Cardiac septum (tissue), 1 donor: ENCODE measurements at regions not wholly inside any gene's neighbourhood (a gene's known extent, or its start where the extent isn't known, plus 50 kb on each side); places are given as distances from the start of the nearest gene placed in this dataset.
"Not testable (repeated sequence)": the region's sequence is repeated elsewhere in the genome, so short reads cannot be mapped to it uniquely, and the experiment has no call there.

ENCODE experiments used
- DNase-seq: peaks from one replicate; pipeline ENCODE4 v3.0.0-alpha.2; 2020; ENCODE audit warnings: low spot score
- intact Hi-C: fragments of 100-400 bp; cut with DNase I; formaldehyde crosslinking; loops from one replicate; pipeline ENCODE4 v1.14.0; 2022
- donor health status: DM: no; HTN: no; CAD: no.

GRCh38 chr15:39419651-39420050 lies 161.2 kb upstream of the THBS1 start:
- no peak for DNase-seq
- intact Hi-C loops = no loop called here

DNA sequence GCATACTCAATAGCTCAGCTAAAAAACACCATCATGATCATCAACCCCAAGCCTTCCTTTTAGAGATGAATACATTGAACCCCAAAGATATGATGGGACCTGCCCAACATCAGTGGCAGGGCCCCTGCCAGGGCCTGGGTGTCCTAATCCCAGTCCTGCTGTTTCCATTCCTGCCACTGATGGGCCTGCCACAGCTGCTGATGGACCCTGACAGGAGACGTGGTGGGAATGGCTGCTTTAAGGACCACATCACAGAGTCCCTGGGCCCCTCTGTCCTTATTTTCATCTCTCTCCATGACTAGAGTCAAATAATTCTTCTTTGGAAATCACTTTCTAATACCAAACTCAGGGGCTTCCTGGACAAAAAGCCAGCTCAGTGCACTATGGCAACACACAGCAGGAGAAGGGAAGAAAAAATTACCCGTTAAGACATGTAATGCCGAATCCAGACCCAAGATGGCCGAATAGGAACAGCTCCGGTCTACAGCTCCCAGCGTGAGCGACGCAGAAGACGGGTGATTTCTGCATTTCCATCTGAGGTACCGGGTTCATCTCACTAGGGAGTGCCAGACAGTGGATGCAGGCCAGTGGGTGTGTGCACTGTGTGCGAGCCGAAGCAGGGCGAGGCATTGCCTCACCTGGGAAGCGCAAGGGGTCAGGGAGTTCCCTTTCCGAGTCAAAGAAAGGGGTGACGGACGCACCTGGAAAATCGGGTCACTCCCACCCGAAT lies 160.6 kb upstream of the THBS1 start:
- intact Hi-C loops, DNase-seq: not testable (repeated sequence)

DNA sequence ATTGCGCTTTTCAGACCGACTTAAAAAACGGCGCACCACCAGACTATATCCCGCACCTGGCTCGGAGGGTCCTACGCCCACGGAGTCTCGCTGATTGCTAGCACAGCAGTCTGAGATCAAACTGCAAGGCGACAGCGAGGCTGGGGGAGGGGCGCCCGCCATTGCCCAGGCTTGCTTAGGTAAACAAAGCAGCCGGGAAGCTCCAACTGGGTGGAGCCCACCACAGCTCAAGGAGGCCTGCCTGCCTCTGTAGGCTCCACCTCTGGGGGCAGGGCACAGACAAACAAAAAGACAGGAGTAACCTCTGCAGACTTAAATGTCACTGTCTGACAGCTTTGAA lies 160.1 kb upstream of the THBS1 start:
- intact Hi-C loops, DNase-seq: not testable (repeated sequence)

GRCh38 chr15:39426552-39427532 lies 154.0 kb upstream of the THBS1 start:
- DNase-seq = peak; percentile 82
- intact Hi-C loops = no loop called here

GRCh38 chr15:39427705-39428104 lies 153.2 kb upstream of the THBS1 start:
- intact Hi-C loops = no loop called here
- DNase-seq = no peak

GRCh38 chr15:39429898-39430357 lies 151.0 kb upstream of the THBS1 start:
- intact Hi-C loops = no loop called here
- no peak for DNase-seq

DNA sequence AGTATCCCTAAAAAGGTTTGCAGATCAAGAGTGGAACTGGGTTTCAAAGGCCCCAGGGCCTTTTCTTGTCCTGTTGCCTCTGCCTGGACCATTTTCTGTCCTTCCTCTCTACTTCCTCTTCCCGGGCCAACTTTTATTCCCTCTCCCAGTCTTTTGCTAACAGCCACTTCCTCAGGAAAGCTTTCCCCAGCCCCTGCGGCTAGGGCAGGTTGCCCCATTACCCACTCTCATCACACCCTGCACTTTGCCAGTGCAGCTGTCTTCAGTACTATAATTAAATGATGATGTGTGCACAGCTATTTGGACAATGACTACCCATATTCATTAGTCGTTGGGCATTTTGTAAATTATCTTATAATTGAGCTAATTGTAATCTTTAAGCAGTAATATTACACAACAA lies 150.5 kb upstream of the THBS1 start:
- intact Hi-C loops = no loop called here
- no peak for DNase-seq

DNA sequence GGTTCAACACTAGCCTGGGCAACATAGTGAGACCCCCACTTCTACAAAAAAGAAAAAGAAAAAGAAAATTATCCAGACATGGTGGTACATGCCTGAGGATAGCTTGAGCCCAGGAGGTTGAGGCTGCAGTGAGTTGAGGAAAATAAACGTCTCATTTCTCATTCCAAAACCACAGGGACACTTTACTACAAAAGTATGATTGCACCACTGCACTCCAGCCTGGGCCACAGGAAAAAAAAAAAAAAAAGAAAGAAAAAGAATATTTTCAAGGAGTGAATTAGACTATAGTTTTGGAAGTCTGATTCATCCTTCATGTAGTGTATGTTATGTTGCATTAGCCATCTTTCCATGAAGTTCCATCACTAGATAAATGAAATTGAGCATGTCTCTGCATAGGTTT lies 149.5 kb upstream of the THBS1 start:
- intact Hi-C loops = no loop called here
- DNase-seq = no peak

DNA sequence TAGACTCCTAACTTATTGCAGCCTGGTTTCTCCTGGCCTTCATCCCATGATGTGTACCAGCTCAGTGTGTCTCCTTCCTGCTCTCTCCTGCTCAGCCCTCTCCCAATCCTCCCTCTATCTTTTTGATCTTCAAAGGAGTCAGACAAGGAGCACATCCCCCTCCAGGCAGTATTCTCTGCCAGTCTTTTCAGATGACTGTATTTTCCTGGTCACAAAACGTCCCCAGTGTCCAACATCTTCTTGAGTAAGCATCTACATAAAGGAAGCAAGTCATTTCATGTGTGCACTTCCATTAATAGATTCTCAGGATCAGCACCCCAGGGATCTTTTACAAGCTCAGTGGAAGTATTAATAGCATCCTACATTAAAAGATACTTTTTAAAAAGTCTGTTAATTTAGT lies 148.9 kb upstream of the THBS1 start:
- intact Hi-C loops = no loop called here
- DNase-seq = no peak

DNA sequence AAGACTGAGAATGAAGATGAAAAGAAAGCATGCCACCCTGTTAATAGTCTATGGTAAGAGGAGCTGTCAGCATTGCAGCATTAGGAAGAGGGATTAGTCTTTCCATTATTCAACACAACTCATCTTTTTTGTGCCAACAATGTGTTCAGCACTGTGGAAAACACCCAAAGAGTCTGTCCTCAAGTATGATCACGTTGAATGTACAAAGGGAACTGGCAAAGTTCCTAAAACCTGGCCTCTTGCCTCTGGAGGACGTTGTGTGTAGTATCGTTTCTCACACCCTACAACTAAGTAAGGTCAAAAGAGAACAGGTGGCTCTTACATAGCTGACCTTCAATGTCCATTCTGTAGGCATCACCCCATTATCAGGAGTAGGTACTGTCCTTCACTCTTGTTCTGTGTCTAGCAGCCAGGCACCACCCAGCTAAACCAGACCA lies 147.9 kb upstream of the THBS1 start:
- no peak for DNase-seq
- intact Hi-C loops = no loop called here

- no peak for DNase-seq
- intact Hi-C loops = no loop called here
Measured at GRCh38 chr15:39433376-39433775, 147.5 kb upstream of the THBS1 start.

DNA sequence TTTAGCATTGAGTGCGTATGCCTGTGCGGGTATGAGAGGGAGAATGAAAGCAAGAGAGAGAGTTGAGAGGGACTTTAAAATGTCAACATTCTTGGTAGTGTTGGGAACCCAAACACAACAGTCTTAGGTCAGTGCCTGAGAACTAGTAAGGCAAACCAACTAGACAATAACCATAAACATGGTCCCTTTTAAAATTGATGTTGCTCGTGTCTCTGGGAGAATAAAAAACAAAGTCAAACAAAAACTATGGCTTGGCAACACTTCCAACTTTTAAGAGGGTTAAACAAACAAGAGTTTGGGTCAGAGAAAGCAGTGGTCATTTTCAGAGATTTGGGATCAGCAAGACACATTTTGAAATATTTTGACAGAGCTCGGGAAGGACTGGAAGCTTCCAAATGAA lies 146.7 kb upstream of the THBS1 start:
- intact Hi-C loops = no loop called here
- no peak for DNase-seq

DNA sequence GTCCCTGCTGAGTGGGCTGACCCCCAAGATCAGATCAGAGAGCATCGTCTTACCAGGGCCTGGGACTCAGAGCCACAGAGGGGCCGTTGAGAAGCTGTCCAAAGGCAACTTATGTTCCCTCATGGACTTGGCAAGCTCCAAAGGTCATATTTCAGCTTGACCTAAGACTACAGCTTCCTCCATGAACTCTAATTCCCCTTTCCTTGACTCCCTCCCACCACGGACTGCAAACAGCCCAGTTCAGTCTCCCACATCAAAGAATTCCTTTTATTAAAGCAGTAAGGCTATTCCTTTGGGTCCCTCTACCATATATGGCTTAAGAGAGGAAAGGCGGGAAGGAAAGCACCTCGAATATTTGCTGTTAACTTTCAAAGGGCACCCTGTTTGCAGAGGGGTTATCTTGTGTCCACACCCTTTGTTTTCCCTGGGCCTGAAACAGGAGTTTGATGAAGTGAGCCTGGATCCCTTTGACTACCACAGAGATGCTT lies 146.1 kb upstream of the THBS1 start:
- intact Hi-C loops = loop anchor here (5.0 kb wide), 1 partner anchor 58 kb away; no protein-coding TSS in a partner anchor
- no peak for DNase-seq

DNA sequence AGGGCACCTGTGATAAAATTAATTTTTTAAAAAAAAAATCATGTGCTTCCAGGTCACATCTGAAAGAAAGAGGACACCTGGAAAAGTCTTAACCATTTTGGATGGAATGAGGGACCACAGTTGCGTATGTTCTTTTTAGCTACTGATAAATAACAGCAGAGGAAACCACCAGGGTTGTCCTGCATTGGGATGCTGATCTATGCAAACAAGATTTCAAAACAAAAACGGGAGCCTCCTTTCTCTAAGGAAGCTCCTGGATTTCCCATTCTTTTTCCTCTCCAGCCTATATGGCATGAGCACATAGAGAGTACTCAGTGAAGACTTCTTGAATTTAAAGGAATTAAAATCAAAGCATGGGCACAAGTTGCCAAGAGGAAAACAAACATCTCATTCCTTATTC lies 145.6 kb upstream of the THBS1 start:
- intact Hi-C loops = loop anchor here (5.0 kb wide), 1 partner anchor 57 kb away; no protein-coding TSS in a partner anchor
- DNase-seq = no peak

- intact Hi-C loops = loop anchor here (5.0 kb wide), 1 partner anchor 54 kb away; no protein-coding TSS in a partner anchor
Measured at GRCh38 chr15:39438260-39438659, 142.6 kb upstream of the THBS1 start.

GRCh38 chr15:39438799-39439592 lies 141.9 kb upstream of the THBS1 start:
- intact Hi-C loops = loop anchor here (5.0 kb wide), 1 partner anchor 53 kb away; no protein-coding TSS in a partner anchor
- no peak for DNase-seq

More at GRCh38 chr15:39438260-39438659, 142.6 kb upstream of the THBS1 start:
- DNase-seq = peak; percentile 86

DNA sequence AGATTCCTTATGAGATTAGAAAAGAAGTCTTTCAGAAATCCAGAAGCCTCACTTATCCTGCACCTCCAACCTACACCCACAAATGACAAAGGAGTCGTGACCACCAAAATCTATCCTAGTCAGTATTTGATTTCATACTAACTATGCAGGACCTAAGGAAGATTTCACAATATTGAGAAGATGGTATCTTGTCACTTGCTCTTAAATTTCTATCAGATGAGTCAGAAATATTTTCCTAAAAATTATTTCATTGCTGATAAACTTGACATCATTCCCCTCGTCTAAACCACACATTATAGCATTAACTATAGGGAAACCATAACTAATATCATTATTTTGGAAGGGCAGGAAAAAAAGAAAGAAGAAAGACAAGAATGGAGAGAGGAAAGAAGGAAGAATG lies 138.0 kb upstream of the THBS1 start:
- DNase-seq = no peak
- intact Hi-C loops = loop anchor here (5.0 kb wide), 1 partner anchor 139 kb away; the partner anchor contains the start of gene THBS1

DNA sequence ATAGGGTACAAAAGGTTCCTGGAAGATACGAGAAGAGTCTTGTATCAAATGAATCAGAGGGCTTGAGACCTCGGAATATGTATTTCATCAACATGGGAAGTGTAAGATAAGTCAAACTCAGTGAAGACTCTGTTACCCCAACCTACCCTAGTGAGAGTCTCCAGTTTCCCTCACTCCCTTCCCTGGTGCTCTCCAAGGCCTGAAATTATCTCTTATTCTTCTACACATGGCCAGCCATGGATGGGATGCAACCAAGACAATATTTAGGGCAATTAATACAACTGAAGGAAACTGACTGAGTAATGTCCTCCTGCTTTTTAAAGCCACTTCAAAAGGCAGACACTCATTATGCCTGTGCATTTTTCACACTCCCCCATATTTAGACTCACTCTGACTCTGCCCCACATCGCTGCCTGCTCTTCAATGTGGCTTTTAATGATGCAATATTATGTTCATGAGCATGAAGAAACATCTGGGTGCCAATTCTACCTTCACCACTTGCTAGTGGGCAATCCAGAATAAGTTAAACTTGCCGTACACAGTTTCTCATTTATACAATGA lies 137.1 kb upstream of the THBS1 start:
- intact Hi-C loops = loop anchor here (5.0 kb wide), 1 partner anchor 139 kb away; the partner anchor contains the start of gene THBS1
- DNase-seq = no peak
